SK-N-SH treated with all-trans-retinoic acid at 6 μM for 48 hours (cell line): ENCODE measurements at regions not wholly inside any gene's neighbourhood (a gene's known extent, or its start where the extent isn't known, plus 50 kb on each side); places are given as distances from the start of the nearest gene placed in this dataset.

Experiments
- ATAC-seq: fragments of 200-7000 bp; cut with Tn5 transposase; 3 replicates; pipeline ENCODE4 v1.9.1; 2020; ENCODE audit warnings: mild to moderate bottlenecking, moderate library complexity
- ARNTL ChIP-seq: fragments of 450-650 bp; formaldehyde crosslinking; IDR thresholded peaks from 2 replicates; pipeline ENCODE4 v1.5.0; 2020; ENCODE audit warnings: low read depth, mild to moderate bottlenecking, moderate library complexity, borderline replicate concordance
- BACH2 ChIP-seq: fragments of 250-450 bp; sonication (Bioruptor Pico); IDR thresholded peaks from 2 replicates; pipeline ENCODE4 v1.9.0; 2021; ENCODE audit warnings: mild to moderate bottlenecking, borderline replicate concordance
- CSDC2 ChIP-seq: fragments of 250-450 bp; sonication (Bioruptor Pico); IDR thresholded peaks from 2 replicates; pipeline ENCODE4 v1.5.0; 2020; ENCODE audit warnings: mild to moderate bottlenecking, moderate library complexity
- ESRRG ChIP-seq: fragments of 250-450 bp; sonication (Bioruptor Pico); IDR thresholded peaks from 2 replicates; pipeline ENCODE4 v1.6.1; 2021; ENCODE audit warnings: mild to moderate bottlenecking
- GLIS3 ChIP-seq: fragments of 250-450 bp; sonication (Bioruptor Pico); IDR thresholded peaks from 2 replicates; pipeline ENCODE4 v1.5.0; 2020; ENCODE audit warnings: mild to moderate bottlenecking, moderate library complexity
- OSR1 ChIP-seq: fragments of 250-450 bp; sonication (Bioruptor Pico); IDR thresholded peaks from 2 replicates; pipeline ENCODE4 v1.8.0; 2022; ENCODE audit warnings: moderate library complexity, mild to moderate bottlenecking, inconsistent platforms
- PPARA ChIP-seq: fragments of 250-450 bp; sonication (Bioruptor Pico); IDR thresholded peaks from 2 replicates; pipeline ENCODE4 v1.5.0; 2020; ENCODE audit warnings: mild to moderate bottlenecking, borderline replicate concordance
- RARB ChIP-seq: fragments of 250-450 bp; sonication (Bioruptor Pico); IDR thresholded peaks from 2 replicates; pipeline ENCODE4 v1.8.0; 2021; ENCODE audit warnings: mild to moderate bottlenecking, moderate library complexity
- TCF4 ChIP-seq: fragments of 250-450 bp; sonication (Bioruptor Pico); IDR thresholded peaks from 2 replicates; pipeline ENCODE4 v1.8.0; 2021; ENCODE audit warnings: mild to moderate bottlenecking, moderate library complexity, borderline replicate concordance
- TOX ChIP-seq: fragments of 250-450 bp; sonication (Bioruptor Pico); IDR thresholded peaks from 2 replicates; pipeline ENCODE4 v1.8.0; 2021; ENCODE audit warnings: mild to moderate bottlenecking, moderate library complexity, borderline replicate concordance
- ZC3H10 ChIP-seq: fragments of 250-450 bp; sonication (Bioruptor Pico); IDR thresholded peaks from 2 replicates; pipeline ENCODE4 v1.5.1; 2021; ENCODE audit warnings: mild to moderate bottlenecking, moderate library complexity
- ZFP30 ChIP-seq: fragments of 450-650 bp; formaldehyde crosslinking; IDR thresholded peaks from 2 replicates; pipeline ENCODE4 v1.5.0; 2022; ENCODE audit warnings: mild to moderate bottlenecking, moderate library complexity
- ZNF70 ChIP-seq: fragments of 450-650 bp; formaldehyde crosslinking; IDR thresholded peaks from 2 replicates; pipeline ENCODE4 v1.5.0; 2020; ENCODE audit warnings: mild to moderate bottlenecking, moderate library complexity
- ZNF8 ChIP-seq: fragments of 450-650 bp; formaldehyde crosslinking; IDR thresholded peaks from 2 replicates; pipeline ENCODE4 v1.5.0; 2020; ENCODE audit warnings: mild to moderate bottlenecking, moderate library complexity
- TF ChIP-seq, protein P1 (sequence below): fragments of 250-450 bp; sonication (Bioruptor Pico); IDR thresholded peaks from 2 replicates; pipeline ENCODE4 v1.8.0; 2020; ENCODE audit warnings: mild to moderate bottlenecking, moderate library complexity, borderline replicate concordance
- TF ChIP-seq, protein P2 (sequence below): fragments of 250-450 bp; sonication (Bioruptor Pico); IDR thresholded peaks from 2 replicates; pipeline ENCODE4 v1.5.0; 2020; ENCODE audit warnings: mild to moderate bottlenecking, moderate library complexity
- TF ChIP-seq, protein P3 (sequence below): fragments of 250-450 bp; sonication (Bioruptor Pico); IDR thresholded peaks from 2 replicates; pipeline ENCODE4 v1.5.1; 2020; ENCODE audit warnings: low read depth, mild to moderate bottlenecking, moderate library complexity
- TF ChIP-seq, protein P4 (sequence below): fragments of 250-450 bp; sonication (Bioruptor Pico); IDR thresholded peaks from 2 replicates; pipeline ENCODE4 v1.5.1; 2021; ENCODE audit warnings: mild to moderate bottlenecking, moderate library complexity
- TF ChIP-seq, protein P5 (sequence below): fragments of 250-450 bp; sonication (Bioruptor Pico); IDR thresholded peaks from 2 replicates; pipeline ENCODE4 v1.8.0; 2021; ENCODE audit warnings: low read depth, mild to moderate bottlenecking, moderate library complexity, borderline replicate concordance

DNA sequence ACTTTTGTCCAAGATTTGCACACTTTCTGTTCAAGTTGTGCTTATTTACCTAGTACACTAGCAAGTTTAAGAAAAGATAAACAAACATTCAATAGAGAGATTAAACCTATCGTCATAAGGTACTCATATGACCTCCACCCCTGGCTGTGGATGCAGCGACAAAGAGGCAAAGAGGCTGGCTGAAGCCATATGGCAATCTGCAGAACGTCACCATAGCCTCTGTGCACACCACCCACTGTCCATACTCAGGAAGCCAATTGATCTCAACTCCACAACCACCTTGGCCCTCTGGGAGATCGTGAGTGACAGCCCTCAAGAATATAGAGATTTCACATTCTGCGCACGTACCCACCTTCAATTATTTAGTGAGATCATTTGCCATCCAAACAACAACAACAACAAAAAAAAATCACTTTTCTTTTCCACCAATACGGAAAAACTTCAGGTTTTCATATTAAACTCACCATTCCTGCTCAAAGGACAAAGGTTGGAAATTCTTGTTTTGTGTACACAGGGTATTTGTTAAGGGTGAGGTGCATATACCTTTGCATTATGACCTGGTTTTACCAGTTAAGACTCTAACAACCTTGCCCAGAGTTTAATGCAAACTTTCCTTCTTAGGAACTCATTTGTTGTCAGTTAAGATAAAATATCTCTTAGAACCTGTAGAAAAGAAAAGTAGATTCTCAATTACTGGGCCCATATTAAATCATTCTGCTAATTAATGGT is 243.0 kb upstream of the FSTL5 start:
- ATAC-seq: no peak
- TF ChIP-seq, protein P1, sequence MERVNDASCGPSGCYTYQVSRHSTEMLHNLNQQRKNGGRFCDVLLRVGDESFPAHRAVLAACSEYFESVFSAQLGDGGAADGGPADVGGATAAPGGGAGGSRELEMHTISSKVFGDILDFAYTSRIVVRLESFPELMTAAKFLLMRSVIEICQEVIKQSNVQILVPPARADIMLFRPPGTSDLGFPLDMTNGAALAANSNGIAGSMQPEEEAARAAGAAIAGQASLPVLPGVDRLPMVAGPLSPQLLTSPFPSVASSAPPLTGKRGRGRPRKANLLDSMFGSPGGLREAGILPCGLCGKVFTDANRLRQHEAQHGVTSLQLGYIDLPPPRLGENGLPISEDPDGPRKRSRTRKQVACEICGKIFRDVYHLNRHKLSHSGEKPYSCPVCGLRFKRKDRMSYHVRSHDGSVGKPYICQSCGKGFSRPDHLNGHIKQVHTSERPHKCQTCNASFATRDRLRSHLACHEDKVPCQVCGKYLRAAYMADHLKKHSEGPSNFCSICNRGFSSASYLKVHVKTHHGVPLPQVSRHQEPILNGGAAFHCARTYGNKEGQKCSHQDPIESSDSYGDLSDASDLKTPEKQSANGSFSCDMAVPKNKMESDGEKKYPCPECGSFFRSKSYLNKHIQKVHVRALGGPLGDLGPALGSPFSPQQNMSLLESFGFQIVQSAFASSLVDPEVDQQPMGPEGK (CRISPR knock-in tag): no peak
- TF ChIP-seq ZNF70 (CRISPR knock-in tag) (no peak), GLIS3 (CRISPR knock-in tag) (no peak), PPARA (CRISPR knock-in tag) (no peak), ZC3H10 (no peak), ZNF8 (CRISPR knock-in tag) (no peak)
- TF ChIP-seq, protein P2, sequence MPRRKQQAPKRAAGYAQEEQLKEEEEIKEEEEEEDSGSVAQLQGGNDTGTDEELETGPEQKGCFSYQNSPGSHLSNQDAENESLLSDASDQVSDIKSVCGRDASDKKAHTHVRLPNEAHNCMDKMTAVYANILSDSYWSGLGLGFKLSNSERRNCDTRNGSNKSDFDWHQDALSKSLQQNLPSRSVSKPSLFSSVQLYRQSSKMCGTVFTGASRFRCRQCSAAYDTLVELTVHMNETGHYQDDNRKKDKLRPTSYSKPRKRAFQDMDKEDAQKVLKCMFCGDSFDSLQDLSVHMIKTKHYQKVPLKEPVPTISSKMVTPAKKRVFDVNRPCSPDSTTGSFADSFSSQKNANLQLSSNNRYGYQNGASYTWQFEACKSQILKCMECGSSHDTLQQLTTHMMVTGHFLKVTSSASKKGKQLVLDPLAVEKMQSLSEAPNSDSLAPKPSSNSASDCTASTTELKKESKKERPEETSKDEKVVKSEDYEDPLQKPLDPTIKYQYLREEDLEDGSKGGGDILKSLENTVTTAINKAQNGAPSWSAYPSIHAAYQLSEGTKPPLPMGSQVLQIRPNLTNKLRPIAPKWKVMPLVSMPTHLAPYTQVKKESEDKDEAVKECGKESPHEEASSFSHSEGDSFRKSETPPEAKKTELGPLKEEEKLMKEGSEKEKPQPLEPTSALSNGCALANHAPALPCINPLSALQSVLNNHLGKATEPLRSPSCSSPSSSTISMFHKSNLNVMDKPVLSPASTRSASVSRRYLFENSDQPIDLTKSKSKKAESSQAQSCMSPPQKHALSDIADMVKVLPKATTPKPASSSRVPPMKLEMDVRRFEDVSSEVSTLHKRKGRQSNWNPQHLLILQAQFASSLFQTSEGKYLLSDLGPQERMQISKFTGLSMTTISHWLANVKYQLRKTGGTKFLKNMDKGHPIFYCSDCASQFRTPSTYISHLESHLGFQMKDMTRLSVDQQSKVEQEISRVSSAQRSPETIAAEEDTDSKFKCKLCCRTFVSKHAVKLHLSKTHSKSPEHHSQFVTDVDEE (CRISPR knock-in tag): no peak

DNA sequence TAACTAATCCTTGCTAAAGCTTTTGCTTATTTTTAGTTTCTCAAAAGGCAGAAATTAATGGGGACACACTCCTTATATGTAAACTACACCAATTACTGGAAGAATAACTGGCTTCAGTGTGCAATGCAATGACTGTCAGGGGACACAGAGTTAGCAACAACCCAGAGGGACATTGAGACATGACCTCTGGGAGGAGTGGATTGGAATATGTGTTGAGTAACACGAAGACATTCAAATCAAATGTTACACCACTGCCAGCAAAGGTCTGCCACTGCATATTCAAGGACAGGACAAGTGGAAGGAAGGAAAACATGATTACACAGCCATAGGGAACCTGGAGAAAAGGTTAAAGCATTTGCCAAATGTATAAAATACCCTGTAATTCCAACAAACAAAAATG is 240.1 kb upstream of the FSTL5 start:
- TF ChIP-seq, protein P1 (CRISPR knock-in tag): no peak
- TF ChIP-seq BACH2 (CRISPR knock-in tag) (no peak), TOX (CRISPR knock-in tag) (no peak), ZFP30 (CRISPR knock-in tag) (no peak), RARB (CRISPR knock-in tag) (no peak), ARNTL (no peak), ZC3H10 (no peak), ESRRG (CRISPR knock-in tag) (no peak), OSR1 (no peak), ZNF70 (CRISPR knock-in tag) (no peak)
- TF ChIP-seq, protein P3, sequence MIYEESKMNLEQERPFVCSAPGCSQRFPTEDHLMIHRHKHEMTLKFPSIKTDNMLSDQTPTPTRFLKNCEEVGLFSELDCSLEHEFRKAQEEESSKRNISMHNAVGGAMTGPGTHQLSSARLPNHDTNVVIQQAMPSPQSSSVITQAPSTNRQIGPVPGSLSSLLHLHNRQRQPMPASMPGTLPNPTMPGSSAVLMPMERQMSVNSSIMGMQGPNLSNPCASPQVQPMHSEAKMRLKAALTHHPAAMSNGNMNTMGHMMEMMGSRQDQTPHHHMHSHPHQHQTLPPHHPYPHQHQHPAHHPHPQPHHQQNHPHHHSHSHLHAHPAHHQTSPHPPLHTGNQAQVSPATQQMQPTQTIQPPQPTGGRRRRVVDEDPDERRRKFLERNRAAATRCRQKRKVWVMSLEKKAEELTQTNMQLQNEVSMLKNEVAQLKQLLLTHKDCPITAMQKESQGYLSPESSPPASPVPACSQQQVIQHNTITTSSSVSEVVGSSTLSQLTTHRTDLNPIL (CRISPR knock-in tag): no peak
- TF ChIP-seq, protein P4, sequence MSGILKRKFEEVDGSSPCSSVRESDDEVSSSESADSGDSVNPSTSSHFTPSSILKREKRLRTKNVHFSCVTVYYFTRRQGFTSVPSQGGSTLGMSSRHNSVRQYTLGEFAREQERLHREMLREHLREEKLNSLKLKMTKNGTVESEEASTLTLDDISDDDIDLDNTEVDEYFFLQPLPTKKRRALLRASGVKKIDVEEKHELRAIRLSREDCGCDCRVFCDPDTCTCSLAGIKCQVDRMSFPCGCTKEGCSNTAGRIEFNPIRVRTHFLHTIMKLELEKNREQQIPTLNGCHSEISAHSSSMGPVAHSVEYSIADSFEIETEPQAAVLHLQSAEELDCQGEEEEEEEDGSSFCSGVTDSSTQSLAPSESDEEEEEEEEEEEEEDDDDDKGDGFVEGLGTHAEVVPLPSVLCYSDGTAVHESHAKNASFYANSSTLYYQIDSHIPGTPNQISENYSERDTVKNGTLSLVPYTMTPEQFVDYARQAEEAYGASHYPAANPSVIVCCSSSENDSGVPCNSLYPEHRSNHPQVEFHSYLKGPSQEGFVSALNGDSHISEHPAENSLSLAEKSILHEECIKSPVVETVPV (CRISPR knock-in tag): no peak
- ATAC-seq: no peak

DNA sequence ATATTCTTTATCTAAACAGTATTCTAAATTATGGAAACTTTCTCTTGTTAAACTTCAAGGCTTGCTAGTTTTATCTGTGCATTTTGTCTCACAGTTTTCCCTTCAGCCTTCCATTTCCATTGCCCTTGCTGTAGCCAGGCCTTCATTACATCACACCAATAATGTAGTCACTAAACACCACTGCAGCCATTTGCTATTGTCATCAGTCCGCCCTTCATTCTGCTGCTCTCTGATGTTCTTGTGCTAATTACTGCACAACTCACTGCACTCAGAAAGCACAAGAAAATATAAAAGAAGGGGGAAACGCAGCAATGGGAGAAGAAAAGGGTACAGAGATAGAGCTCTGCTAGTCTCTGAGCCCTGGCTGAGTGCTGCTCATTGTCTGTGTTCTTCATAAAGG is 239.6 kb upstream of the FSTL5 start:
- ATAC-seq: no peak
- TF ChIP-seq, protein P4 (CRISPR knock-in tag): no peak
- TF ChIP-seq TCF4 (CRISPR knock-in tag) (no peak), CSDC2 (CRISPR knock-in tag) (no peak), ARNTL (no peak), GLIS3 (CRISPR knock-in tag) (no peak), ZFP30 (CRISPR knock-in tag) (no peak), ZNF70 (CRISPR knock-in tag) (no peak)
- TF ChIP-seq, protein P5, sequence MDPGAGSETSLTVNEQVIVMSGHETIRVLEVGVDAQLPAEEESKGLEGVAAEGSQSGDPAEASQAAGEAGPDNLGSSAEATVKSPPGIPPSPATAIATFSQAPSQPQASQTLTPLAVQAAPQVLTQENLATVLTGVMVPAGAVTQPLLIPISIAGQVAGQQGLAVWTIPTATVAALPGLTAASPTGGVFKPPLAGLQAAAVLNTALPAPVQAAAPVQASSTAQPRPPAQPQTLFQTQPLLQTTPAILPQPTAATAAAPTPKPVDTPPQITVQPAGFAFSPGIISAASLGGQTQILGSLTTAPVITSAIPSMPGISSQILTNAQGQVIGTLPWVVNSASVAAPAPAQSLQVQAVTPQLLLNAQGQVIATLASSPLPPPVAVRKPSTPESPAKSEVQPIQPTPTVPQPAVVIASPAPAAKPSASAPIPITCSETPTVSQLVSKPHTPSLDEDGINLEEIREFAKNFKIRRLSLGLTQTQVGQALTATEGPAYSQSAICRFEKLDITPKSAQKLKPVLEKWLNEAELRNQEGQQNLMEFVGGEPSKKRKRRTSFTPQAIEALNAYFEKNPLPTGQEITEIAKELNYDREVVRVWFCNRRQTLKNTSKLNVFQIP (CRISPR knock-in tag): no peak
- TF ChIP-seq, protein P3 (CRISPR knock-in tag): no peak
- TF ChIP-seq, protein P1 (CRISPR knock-in tag): no peak
